MM.1S (cell line): ENCODE measurements at regions not wholly inside any gene's neighbourhood (a gene's known extent, or its start where the extent isn't known, plus 50 kb on each side); places are given as distances from the start of the nearest gene placed in this dataset.

Source experiments
- DNase-seq: peaks from one replicate; pipeline ENCODE4 v3.0.0-alpha.2; 2015
- H2AFZ ChIP-seq: fragments of 300-600 bp; sonication (generic); 2 replicates; pipeline ENCODE4 v1.6.0; 2016; ENCODE audit warnings: antibody characterized with exemption, low read length
- H3F3A ChIP-seq: fragments of 300-600 bp; sonication (generic); 2 replicates; pipeline ENCODE4 v1.6.1; 2016; ENCODE audit warnings: mild to moderate bottlenecking, antibody characterized with exemption, low read length, moderate library complexity, mixed read lengths; ENCODE audit not compliant: insufficient read depth
- H3K27ac ChIP-seq: fragments of 300-600 bp; sonication (generic); 2 replicates; pipeline ENCODE4 v1.5.1; 2016; ENCODE audit warnings: mild to moderate bottlenecking, low read length
- H3K27me3 ChIP-seq: fragments of 300-600 bp; sonication (generic); replicated peaks from 2 replicates; pipeline ENCODE4 v1.6.0; 2016; ENCODE audit warnings: low read length; ENCODE audit not compliant: insufficient read depth
- H3K36me3 ChIP-seq: fragments of 300-600 bp; sonication (generic); replicated peaks from 2 replicates; pipeline ENCODE4 v1.6.1; 2016; ENCODE audit warnings: mild to moderate bottlenecking, low read length, mixed read lengths; ENCODE audit not compliant: insufficient read depth
- H3K4me1 ChIP-seq: fragments of 300-600 bp; sonication (generic); 2 replicates; pipeline ENCODE4 v1.6.1; 2016; ENCODE audit warnings: low read length, mixed read lengths
- H3K4me2 ChIP-seq: fragments of 300-600 bp; sonication (generic); 2 replicates; pipeline ENCODE4 v1.6.0; 2016; ENCODE audit warnings: low read depth, low read length
- H3K4me3 ChIP-seq: fragments of 300-600 bp; sonication (generic); 2 replicates; pipeline ENCODE4 v1.5.1; 2016; ENCODE audit warnings: low read length, mixed read lengths
- H3K79me2 ChIP-seq: fragments of 300-600 bp; sonication (generic); 2 replicates; pipeline ENCODE4 v1.6.1; 2016; ENCODE audit warnings: mixed run types, low read length, mixed read lengths
- H3K9ac ChIP-seq: fragments of 300-600 bp; sonication (generic); 2 replicates; pipeline ENCODE4 v1.6.1; 2016; ENCODE audit warnings: low read length, mixed read lengths
- H3K9me2 ChIP-seq: fragments of 300-600 bp; sonication (generic); replicated peaks from 2 replicates; pipeline ENCODE4 v1.6.1; 2016; ENCODE audit warnings: mild to moderate bottlenecking, low read length, mixed read lengths; ENCODE audit not compliant: insufficient read depth
- H3K9me3 ChIP-seq: fragments of 300-600 bp; sonication (generic); replicated peaks from 2 replicates; pipeline ENCODE4 v1.6.1; 2016; ENCODE audit warnings: mild to moderate bottlenecking, low read length, mixed read lengths; ENCODE audit not compliant: insufficient read depth
- H4K20me1 ChIP-seq: fragments of 300-600 bp; sonication (generic); 2 replicates; pipeline ENCODE4 v1.6.1; 2016; ENCODE audit warnings: mild to moderate bottlenecking, low read length, moderate library complexity, mixed read lengths; ENCODE audit not compliant: insufficient read depth
- CTCF ChIP-seq: fragments of 300-600 bp; sonication (generic); IDR thresholded peaks from 2 replicates; pipeline ENCODE4 v1.5.1; 2016; ENCODE audit warnings: antibody characterized with exemption, low read length, mixed read lengths
- EZH2 ChIP-seq: fragments of 300-600 bp; sonication (generic); optimal IDR thresholded peaks from 2 replicates; pipeline ENCODE3; 2017; ENCODE audit warnings: low read depth, mild to moderate bottlenecking, antibody characterized with exemption, low read length, mixed read lengths
- EZH2phosphoT487 ChIP-seq: fragments of 300-600 bp; sonication (generic); IDR thresholded peaks from 2 replicates; pipeline ENCODE4 v1.6.1; 2018; ENCODE audit warnings: antibody characterized with exemption, low read length

GRCh38 chr7:86929293-86930109 lies 130.0 kb downstream of the ELAPOR2 start:
- Histone ChIP-seq H3K4me2 (no peak overlapping the region), H3K27me3 (no peaks in the 10 kb centered on the region), H3K36me3 (no peaks in the 10 kb centered on the region), H3K9me2 (no peaks in the 10 kb centered on the region), H2AFZ (no peak overlapping the region), H3K27ac (no peak overlapping the region), H3K4me1 (no peaks in the 10 kb centered on the region), H3K79me2 (no peaks in the 10 kb centered on the region), H3F3A (no peaks in the 10 kb centered on the region), H3K9ac (no peak overlapping the region), H3K4me3 (no peak overlapping the region), H3K9me3 (no peaks in the 10 kb centered on the region), H4K20me1 (no peaks in the 10 kb centered on the region)
- DNase-seq: no peak
- TF ChIP-seq EZH2phosphoT487: no peak
- no peak for TF ChIP-seq EZH2
- TF ChIP-seq CTCF: no peak

GRCh38 chr7:86928308-86928707 lies 131.1 kb downstream of the ELAPOR2 start:
- no peak for TF ChIP-seq EZH2phosphoT487
- no peak for DNase-seq
- H3F3A ChIP-seq: no peaks in the 10 kb centered on the region

GRCh38 chr7:86926732-86927131 lies 132.7 kb downstream of the ELAPOR2 start:
- Histone ChIP-seq H3K36me3 (no peaks in the 10 kb centered on the region), H3K9me2 (no peaks in the 10 kb centered on the region), H3K9ac (no peak overlapping the region), H3K4me1 (no peaks in the 10 kb centered on the region), H3K4me3 (no peak overlapping the region), H3K4me2 (no peak overlapping the region), H3K27me3 (no peaks in the 10 kb centered on the region), H3K27ac (no peak overlapping the region), H3K79me2 (no peaks in the 10 kb centered on the region), H3K9me3 (no peaks in the 10 kb centered on the region), H2AFZ (no peak overlapping the region), H3F3A (no peaks in the 10 kb centered on the region), H4K20me1 (no peaks in the 10 kb centered on the region)
- no peak for TF ChIP-seq EZH2phosphoT487
- peak; percentile 74 for TF ChIP-seq CTCF
- peak; percentile 40 for DNase-seq

More at GRCh38 chr7:86928308-86928707, 131.1 kb downstream of the ELAPOR2 start:
- no peak overlapping the region for H3K9ac ChIP-seq
- no peaks in the 10 kb centered on the region for H3K9me3 ChIP-seq
- no peaks in the 10 kb centered on the region for H4K20me1 ChIP-seq
- no peaks in the 10 kb centered on the region for H3K4me1 ChIP-seq
- no peak overlapping the region for H3K4me2 ChIP-seq
- H3K9me2 ChIP-seq: no peaks in the 10 kb centered on the region
- H3K4me3 ChIP-seq: no peak overlapping the region
- no peak overlapping the region for H2AFZ ChIP-seq
- no peaks in the 10 kb centered on the region for H3K27me3 ChIP-seq
- no peaks in the 10 kb centered on the region for H3K79me2 ChIP-seq
- no peak overlapping the region for H3K27ac ChIP-seq
- H3K36me3 ChIP-seq: no peaks in the 10 kb centered on the region

- TF ChIP-seq CTCF (no peak), EZH2phosphoT487 (no peak), EZH2 (no peak)
- Histone ChIP-seq H3K79me2 (no peaks in the 10 kb centered on the region), H3K36me3 (no peaks in the 10 kb centered on the region), H3K4me1 (no peaks in the 10 kb centered on the region), H3K9me3 (no peaks in the 10 kb centered on the region), H3K27ac (no peak overlapping the region), H3K9me2 (no peaks in the 10 kb centered on the region), H2AFZ (no peak overlapping the region), H3K4me3 (no peak overlapping the region), H3K9ac (no peak overlapping the region), H4K20me1 (no peaks in the 10 kb centered on the region), H3K27me3 (no peaks in the 10 kb centered on the region), H3F3A (no peaks in the 10 kb centered on the region), H3K4me2 (no peak overlapping the region)
- DNase-seq: no peak
These were observed 134.2 kb downstream of the ELAPOR2 start for GRCh38 chr7:86925221-86925620.
